GM23338 (cell line): ENCODE measurements at regions not wholly inside any gene's neighbourhood (a gene's known extent, or its start where the extent isn't known, plus 50 kb on each side); places are given as distances from the start of the nearest gene placed in this dataset.

ENCODE experiments used
- ATAC-seq: fragments of 200-7000 bp; cut with Tn5 transposase; 3 replicates; pipeline ENCODE4 v1.9.1; 2020
- DNase-seq: peaks from one replicate; pipeline ENCODE4 v3.0.0-alpha.2; 2015; ENCODE audit warnings: low spot score
- H2AFZ ChIP-seq: fragments of 200-600 bp; sonication (generic); 2 replicates; pipeline ENCODE4 v1.8.0; 2016; ENCODE audit warnings: antibody characterized with exemption, mild to moderate bottlenecking, moderate library complexity
- H3F3A ChIP-seq: fragments of 200-600 bp; sonication (generic); replicated peaks from 2 replicates; pipeline ENCODE4 v1.8.0; 2017; ENCODE audit warnings: antibody characterized with exemption, mixed run types, low read depth
- H3K27ac ChIP-seq: fragments of 200-600 bp; sonication (generic); 2 replicates; pipeline ENCODE4 v1.6.1; 2016; ENCODE audit warnings: low read depth
- H3K27me3 ChIP-seq: fragments of 200-600 bp; sonication (generic); 2 replicates; pipeline ENCODE4 v1.8.0; 2016; ENCODE audit warnings: mild to moderate bottlenecking, mixed run types, moderate library complexity; ENCODE audit not compliant: insufficient read depth
- H3K36me3 ChIP-seq: fragments of 200-600 bp; sonication (generic); 2 replicates; pipeline ENCODE4 v1.8.0; 2016; ENCODE audit warnings: mild to moderate bottlenecking; ENCODE audit not compliant: insufficient read depth
- H3K4me1 ChIP-seq: fragments of 200-600 bp; sonication (generic); 2 replicates; pipeline ENCODE4 v1.8.0; 2016; ENCODE audit warnings: mild to moderate bottlenecking, moderate library complexity; ENCODE audit not compliant: insufficient read depth
- H3K4me2 ChIP-seq: fragments of 200-600 bp; sonication (generic); 2 replicates; pipeline ENCODE4 v1.7.1; 2017; ENCODE audit warnings: mixed run types
- H3K4me3 ChIP-seq: fragments of 200-600 bp; sonication (generic); 2 replicates; pipeline ENCODE4 v1.6.1; 2016; ENCODE audit warnings: mixed run types
- H3K79me2 ChIP-seq: fragments of 200-600 bp; sonication (generic); replicated peaks from 2 replicates; pipeline ENCODE4 v1.8.0; 2017; ENCODE audit warnings: mild to moderate bottlenecking; ENCODE audit not compliant: insufficient read depth
- H3K9me2 ChIP-seq: fragments of 200-600 bp; sonication (generic); 2 replicates; pipeline ENCODE4 v1.8.0; 2017; ENCODE audit not compliant: insufficient read depth
- H4K20me1 ChIP-seq: fragments of 200-600 bp; sonication (generic); replicated peaks from 2 replicates; pipeline ENCODE4 v1.8.0; 2017; ENCODE audit warnings: mild to moderate bottlenecking; ENCODE audit not compliant: insufficient read depth
- H3K27ac Mint-ChIP-seq: 2 replicates; pipeline ENCODE4 v1.8.0; 2020; ENCODE audit warnings: inconsistent platforms, mild to moderate bottlenecking, moderate library complexity, mixed read lengths
- H3K27me3 Mint-ChIP-seq: 3 replicates; pipeline ENCODE4 v1.8.0; 2022; ENCODE audit warnings: low read depth, mild to moderate bottlenecking, moderate library complexity, mixed read lengths, inconsistent platforms; ENCODE audit not compliant: insufficient read depth, poor library complexity
- H3K36me3 Mint-ChIP-seq: 3 replicates; pipeline ENCODE4 v1.8.0; 2021; ENCODE audit warnings: low read depth, mild to moderate bottlenecking, inconsistent platforms, moderate library complexity, mixed read lengths
- H3K4me1 Mint-ChIP-seq: 3 replicates; pipeline ENCODE4 v1.8.0; 2020; ENCODE audit warnings: mild to moderate bottlenecking, inconsistent platforms, mixed read lengths
- H3K4me3 Mint-ChIP-seq: 3 replicates; pipeline ENCODE4 v1.8.0; 2021; ENCODE audit warnings: moderate library complexity, mild to moderate bottlenecking, inconsistent platforms, mixed read lengths
- H3K9me3 Mint-ChIP-seq: 3 replicates; pipeline ENCODE4 v1.8.0; 2020; ENCODE audit warnings: moderate library complexity, mild to moderate bottlenecking, inconsistent platforms, mixed read lengths
- CREB1 ChIP-seq: fragments of 250-450 bp; sonication (Bioruptor Pico); IDR thresholded peaks from 2 replicates; pipeline ENCODE4 v1.5.0; 2020; ENCODE audit warnings: low read depth, mild to moderate bottlenecking, moderate library complexity
- EZH2 ChIP-seq: fragments of 200-600 bp; sonication (generic); IDR thresholded peaks from one replicate; pipeline ENCODE4 v1.8.0; 2017; ENCODE audit warnings: antibody characterized with exemption, mild to moderate bottlenecking, low read depth; ENCODE audit not compliant: unreplicated experiment
- EZH2phosphoT487 ChIP-seq: fragments of 200-600 bp; sonication (generic); IDR thresholded peaks from one replicate; pipeline ENCODE4 v1.8.1; 2018; ENCODE audit warnings: antibody characterized with exemption; ENCODE audit not compliant: unreplicated experiment
- JUNB ChIP-seq: IDR thresholded peaks from one replicate; pipeline ENCODE4 v1.6.1; 2016; ENCODE audit warnings: antibody characterized with exemption; ENCODE audit not compliant: unreplicated experiment
- NANOG ChIP-seq: IDR thresholded peaks from 2 replicates; pipeline ENCODE4 v1.6.1; 2016; ENCODE audit warnings: antibody characterized with exemption, borderline replicate concordance
- POLR2AphosphoS5 ChIP-seq: IDR thresholded peaks from 2 replicates; pipeline ENCODE4 v1.6.1; 2016; ENCODE audit warnings: antibody characterized with exemption, low read depth
- STAT1 ChIP-seq: IDR thresholded peaks from one replicate; pipeline ENCODE4 v1.6.1; 2016; ENCODE audit warnings: antibody characterized with exemption; ENCODE audit not compliant: unreplicated experiment
- ZNF114 ChIP-seq: fragments of 250-450 bp; sonication (Bioruptor Pico); IDR thresholded peaks from 2 replicates; pipeline ENCODE4 v1.5.0; 2020; ENCODE audit warnings: mild to moderate bottlenecking, moderate library complexity
- ZNF331 ChIP-seq: fragments of 250-450 bp; sonication (Bioruptor Pico); IDR thresholded peaks from 2 replicates; pipeline ENCODE4 v1.5.0; 2020; ENCODE audit warnings: low read depth, mild to moderate bottlenecking, moderate library complexity
- TF ChIP-seq, protein P1 (sequence below), 2 experiments: fragments of 200-600 bp in 1 of 2; sonication (generic) in 1 of 2; conservative IDR thresholded peaks; 2 replicates each; pipeline versions ENCODE4 v1.5.1 to v1.6.1; 2016 to 2017; ENCODE audit warnings: antibody characterized with exemption in 2 of 2, low read depth in 2 of 2, mild to moderate bottlenecking in 2 of 2, moderate library complexity in 1 of 2
- TF ChIP-seq, protein P2 (sequence below): IDR thresholded peaks from 2 replicates; pipeline ENCODE4 v1.6.1; 2016; ENCODE audit warnings: antibody characterized with exemption
- TF ChIP-seq, protein P3 (sequence below): fragments of 250-450 bp; sonication (Bioruptor Pico); IDR thresholded peaks from 2 replicates; pipeline ENCODE4 v1.5.0; 2020; ENCODE audit warnings: mild to moderate bottlenecking, moderate library complexity
- TF ChIP-seq, protein P4 (sequence below): IDR thresholded peaks from one replicate; pipeline ENCODE4 v1.6.1; 2018; ENCODE audit warnings: antibody characterized with exemption; ENCODE audit not compliant: unreplicated experiment

DNA sequence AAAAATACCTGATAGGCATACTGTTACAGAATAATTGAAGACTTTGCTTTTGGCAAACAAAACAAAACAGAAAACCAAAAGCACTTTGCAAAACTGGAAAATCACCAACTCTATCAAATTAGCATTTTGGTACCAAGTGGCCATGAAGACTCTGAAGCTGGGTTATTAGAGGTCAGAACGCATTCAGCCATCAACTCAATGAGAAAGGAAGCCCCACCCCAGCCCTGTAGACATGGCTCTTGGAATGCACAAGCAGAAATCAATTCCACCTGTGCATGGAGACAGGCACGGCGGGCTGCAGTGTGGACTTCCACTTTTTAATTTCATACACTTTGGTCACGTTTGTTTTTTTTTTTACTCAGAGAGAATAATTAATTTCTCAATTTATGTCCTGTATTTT, 93.6 kb upstream of the DHX15 start:
- no peak overlapping the region for H3K4me2 ChIP-seq
- H3F3A ChIP-seq = no peaks in the 10 kb centered on the region
- peaks cover 21% of the 10 kb centered on the region for H3K4me1 ChIP-seq
- H3K36me3 ChIP-seq = peaks cover 3% of the 10 kb centered on the region; the same call in 1 of the 2 replicates
- H3K4me3 Mint-ChIP-seq = no peak overlapping the region
- H3K79me2 ChIP-seq = no peaks in the 10 kb centered on the region
- H3K9me3 Mint-ChIP-seq = peaks cover 22% of the 10 kb centered on the region
- H2AFZ ChIP-seq = no peak overlapping the region
- H3K4me3 ChIP-seq = no peak overlapping the region
- H3K9me2 ChIP-seq = peaks cover 6% of the 10 kb centered on the region; the same call in 1 of the 2 replicates
- H3K36me3 Mint-ChIP-seq = peaks cover 17% of the 10 kb centered on the region
- DNase-seq = no peak
- no peak overlapping the region for H3K27ac Mint-ChIP-seq
- no peaks in the 10 kb centered on the region for H3K27me3 Mint-ChIP-seq
- ATAC-seq = no peak
- TF ChIP-seq NANOG (no peak), ZNF114 (CRISPR knock-in tag) (no peak), STAT1 (no peak), POLR2AphosphoS5 (no peak), EZH2 (no peak), JUNB (no peak), CREB1 (CRISPR knock-in tag) (no peak), ZNF331 (CRISPR knock-in tag) (no peak), EZH2phosphoT487 (no peak)
- TF ChIP-seq, protein P1, sequence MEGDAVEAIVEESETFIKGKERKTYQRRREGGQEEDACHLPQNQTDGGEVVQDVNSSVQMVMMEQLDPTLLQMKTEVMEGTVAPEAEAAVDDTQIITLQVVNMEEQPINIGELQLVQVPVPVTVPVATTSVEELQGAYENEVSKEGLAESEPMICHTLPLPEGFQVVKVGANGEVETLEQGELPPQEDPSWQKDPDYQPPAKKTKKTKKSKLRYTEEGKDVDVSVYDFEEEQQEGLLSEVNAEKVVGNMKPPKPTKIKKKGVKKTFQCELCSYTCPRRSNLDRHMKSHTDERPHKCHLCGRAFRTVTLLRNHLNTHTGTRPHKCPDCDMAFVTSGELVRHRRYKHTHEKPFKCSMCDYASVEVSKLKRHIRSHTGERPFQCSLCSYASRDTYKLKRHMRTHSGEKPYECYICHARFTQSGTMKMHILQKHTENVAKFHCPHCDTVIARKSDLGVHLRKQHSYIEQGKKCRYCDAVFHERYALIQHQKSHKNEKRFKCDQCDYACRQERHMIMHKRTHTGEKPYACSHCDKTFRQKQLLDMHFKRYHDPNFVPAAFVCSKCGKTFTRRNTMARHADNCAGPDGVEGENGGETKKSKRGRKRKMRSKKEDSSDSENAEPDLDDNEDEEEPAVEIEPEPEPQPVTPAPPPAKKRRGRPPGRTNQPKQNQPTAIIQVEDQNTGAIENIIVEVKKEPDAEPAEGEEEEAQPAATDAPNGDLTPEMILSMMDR (conservative IDR thresholded peaks at IDR 0.05; ENCODE audit: low read depth in 2 of 2) = no peak
- TF ChIP-seq, protein P2, sequence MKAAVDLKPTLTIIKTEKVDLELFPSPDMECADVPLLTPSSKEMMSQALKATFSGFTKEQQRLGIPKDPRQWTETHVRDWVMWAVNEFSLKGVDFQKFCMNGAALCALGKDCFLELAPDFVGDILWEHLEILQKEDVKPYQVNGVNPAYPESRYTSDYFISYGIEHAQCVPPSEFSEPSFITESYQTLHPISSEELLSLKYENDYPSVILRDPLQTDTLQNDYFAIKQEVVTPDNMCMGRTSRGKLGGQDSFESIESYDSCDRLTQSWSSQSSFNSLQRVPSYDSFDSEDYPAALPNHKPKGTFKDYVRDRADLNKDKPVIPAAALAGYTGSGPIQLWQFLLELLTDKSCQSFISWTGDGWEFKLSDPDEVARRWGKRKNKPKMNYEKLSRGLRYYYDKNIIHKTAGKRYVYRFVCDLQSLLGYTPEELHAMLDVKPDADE = no peak
- TF ChIP-seq, protein P3, sequence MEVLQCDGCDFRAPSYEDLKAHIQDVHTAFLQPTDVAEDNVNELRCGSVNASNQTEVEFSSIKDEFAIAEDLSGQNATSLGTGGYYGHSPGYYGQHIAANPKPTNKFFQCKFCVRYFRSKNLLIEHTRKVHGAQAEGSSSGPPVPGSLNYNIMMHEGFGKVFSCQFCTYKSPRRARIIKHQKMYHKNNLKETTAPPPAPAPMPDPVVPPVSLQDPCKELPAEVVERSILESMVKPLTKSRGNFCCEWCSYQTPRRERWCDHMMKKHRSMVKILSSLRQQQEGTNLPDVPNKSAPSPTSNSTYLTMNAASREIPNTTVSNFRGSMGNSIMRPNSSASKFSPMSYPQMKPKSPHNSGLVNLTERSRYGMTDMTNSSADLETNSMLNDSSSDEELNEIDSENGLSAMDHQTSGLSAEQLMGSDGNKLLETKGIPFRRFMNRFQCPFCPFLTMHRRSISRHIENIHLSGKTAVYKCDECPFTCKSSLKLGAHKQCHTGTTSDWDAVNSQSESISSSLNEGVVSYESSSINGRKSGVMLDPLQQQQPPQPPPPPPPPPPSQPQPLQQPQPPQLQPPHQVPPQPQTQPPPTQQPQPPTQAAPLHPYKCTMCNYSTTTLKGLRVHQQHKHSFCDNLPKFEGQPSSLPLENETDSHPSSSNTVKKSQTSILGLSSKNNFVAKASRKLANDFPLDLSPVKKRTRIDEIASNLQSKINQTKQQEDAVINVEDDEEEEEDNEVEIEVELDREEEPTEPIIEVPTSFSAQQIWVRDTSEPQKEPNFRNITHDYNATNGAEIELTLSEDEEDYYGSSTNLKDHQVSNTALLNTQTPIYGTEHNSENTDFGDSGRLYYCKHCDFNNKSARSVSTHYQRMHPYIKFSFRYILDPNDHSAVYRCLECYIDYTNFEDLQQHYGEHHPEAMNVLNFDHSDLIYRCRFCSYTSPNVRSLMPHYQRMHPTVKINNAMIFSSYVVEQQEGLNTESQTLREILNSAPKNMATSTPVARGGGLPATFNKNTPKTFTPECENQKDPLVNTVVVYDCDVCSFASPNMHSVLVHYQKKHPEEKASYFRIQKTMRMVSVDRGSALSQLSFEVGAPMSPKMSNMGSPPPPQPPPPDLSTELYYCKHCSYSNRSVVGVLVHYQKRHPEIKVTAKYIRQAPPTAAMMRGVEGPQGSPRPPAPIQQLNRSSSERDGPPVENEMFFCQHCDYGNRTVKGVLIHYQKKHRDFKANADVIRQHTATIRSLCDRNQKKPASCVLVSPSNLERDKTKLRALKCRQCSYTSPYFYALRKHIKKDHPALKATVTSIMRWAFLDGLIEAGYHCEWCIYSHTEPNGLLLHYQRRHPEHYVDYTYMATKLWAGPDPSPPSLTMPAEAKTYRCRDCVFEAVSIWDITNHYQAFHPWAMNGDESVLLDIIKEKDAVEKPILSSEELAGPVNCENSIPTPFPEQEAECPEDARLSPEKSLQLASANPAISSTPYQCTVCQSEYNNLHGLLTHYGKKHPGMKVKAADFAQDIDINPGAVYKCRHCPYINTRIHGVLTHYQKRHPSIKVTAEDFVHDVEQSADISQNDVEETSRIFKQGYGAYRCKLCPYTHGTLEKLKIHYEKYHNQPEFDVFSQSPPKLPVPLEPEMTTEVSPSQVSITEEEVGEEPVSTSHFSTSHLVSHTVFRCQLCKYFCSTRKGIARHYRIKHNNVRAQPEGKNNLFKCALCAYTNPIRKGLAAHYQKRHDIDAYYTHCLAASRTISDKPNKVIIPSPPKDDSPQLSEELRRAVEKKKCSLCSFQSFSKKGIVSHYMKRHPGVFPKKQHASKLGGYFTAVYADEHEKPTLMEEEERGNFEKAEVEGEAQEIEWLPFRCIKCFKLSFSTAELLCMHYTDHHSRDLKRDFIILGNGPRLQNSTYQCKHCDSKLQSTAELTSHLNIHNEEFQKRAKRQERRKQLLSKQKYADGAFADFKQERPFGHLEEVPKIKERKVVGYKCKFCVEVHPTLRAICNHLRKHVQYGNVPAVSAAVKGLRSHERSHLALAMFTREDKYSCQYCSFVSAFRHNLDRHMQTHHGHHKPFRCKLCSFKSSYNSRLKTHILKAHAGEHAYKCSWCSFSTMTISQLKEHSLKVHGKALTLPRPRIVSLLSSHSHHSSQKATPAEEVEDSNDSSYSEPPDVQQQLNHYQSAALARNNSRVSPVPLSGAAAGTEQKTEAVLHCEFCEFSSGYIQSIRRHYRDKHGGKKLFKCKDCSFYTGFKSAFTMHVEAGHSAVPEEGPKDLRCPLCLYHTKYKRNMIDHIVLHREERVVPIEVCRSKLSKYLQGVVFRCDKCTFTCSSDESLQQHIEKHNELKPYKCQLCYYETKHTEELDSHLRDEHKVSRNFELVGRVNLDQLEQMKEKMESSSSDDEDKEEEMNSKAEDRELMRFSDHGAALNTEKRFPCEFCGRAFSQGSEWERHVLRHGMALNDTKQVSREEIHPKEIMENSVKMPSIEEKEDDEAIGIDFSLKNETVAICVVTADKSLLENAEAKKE = no peak
- TF ChIP-seq, protein P4, sequence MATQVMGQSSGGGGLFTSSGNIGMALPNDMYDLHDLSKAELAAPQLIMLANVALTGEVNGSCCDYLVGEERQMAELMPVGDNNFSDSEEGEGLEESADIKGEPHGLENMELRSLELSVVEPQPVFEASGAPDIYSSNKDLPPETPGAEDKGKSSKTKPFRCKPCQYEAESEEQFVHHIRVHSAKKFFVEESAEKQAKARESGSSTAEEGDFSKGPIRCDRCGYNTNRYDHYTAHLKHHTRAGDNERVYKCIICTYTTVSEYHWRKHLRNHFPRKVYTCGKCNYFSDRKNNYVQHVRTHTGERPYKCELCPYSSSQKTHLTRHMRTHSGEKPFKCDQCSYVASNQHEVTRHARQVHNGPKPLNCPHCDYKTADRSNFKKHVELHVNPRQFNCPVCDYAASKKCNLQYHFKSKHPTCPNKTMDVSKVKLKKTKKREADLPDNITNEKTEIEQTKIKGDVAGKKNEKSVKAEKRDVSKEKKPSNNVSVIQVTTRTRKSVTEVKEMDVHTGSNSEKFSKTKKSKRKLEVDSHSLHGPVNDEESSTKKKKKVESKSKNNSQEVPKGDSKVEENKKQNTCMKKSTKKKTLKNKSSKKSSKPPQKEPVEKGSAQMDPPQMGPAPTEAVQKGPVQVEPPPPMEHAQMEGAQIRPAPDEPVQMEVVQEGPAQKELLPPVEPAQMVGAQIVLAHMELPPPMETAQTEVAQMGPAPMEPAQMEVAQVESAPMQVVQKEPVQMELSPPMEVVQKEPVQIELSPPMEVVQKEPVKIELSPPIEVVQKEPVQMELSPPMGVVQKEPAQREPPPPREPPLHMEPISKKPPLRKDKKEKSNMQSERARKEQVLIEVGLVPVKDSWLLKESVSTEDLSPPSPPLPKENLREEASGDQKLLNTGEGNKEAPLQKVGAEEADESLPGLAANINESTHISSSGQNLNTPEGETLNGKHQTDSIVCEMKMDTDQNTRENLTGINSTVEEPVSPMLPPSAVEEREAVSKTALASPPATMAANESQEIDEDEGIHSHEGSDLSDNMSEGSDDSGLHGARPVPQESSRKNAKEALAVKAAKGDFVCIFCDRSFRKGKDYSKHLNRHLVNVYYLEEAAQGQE = no peak
- H3K27ac ChIP-seq = no peak overlapping the region
- no peaks in the 10 kb centered on the region for H3K27me3 ChIP-seq
- peaks cover 17% of the 10 kb centered on the region; the same call in 2 of the 3 replicates for H3K4me1 Mint-ChIP-seq
- no peaks in the 10 kb centered on the region for H4K20me1 ChIP-seq
